RCC 7860 (cell line): ENCODE measurements at regions not wholly inside any gene's neighbourhood (a gene's known extent, or its start where the extent isn't known, plus 50 kb on each side); places are given as distances from the start of the nearest gene placed in this dataset.

Experiments used
- DNase-seq: peaks from one replicate; pipeline ENCODE4 v3.0.0-alpha.2; 2015; ENCODE audit warnings: low spot score
- FAIRE-seq: peaks from 2 replicates; lab custom pipeline; 2012; peaks lifted over from hg19 to GRCh38; lab: Jason Lieb, UNC

DNA sequence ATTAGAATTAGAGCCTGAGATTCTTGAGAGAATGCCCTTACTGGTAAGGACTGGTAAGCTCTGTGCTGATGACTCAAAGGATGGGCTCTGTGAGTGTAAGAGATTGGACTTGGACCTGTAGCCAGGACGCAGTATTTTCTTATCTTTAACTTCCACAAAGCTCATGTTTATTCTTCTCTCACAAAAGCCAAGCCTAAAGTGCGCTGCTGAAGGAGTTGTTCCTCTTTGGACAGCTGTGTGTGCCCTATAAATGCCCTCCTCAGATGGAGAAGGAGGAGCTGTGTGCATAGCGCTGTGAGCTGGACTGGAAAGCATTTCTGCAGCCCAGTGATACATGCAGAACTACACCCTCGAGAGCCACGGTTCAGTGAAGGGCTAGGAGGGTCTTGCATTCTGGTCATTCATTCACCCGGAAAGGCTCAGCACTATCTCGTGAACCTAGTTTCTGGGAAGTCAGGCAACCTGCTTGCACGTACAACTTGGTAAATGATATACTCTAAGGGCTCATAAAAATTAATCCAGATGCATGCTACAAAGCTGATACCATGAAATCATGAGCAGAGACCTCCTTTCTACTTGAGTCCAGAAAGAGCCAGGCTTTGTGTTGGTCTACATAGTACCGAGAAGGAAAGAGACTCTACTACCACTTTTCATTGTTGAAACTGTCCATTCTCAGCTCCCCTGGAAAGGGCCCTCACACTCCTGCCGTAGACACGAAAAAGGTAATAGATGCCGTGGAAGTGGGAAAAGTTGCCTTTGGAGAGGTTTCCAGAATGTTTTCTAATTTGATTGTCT, 103.0 kb upstream of the TBL1XR1 start:
- FAIRE-seq (peak; percentile 99), DNase-seq (peak; percentile 100)

DNA sequence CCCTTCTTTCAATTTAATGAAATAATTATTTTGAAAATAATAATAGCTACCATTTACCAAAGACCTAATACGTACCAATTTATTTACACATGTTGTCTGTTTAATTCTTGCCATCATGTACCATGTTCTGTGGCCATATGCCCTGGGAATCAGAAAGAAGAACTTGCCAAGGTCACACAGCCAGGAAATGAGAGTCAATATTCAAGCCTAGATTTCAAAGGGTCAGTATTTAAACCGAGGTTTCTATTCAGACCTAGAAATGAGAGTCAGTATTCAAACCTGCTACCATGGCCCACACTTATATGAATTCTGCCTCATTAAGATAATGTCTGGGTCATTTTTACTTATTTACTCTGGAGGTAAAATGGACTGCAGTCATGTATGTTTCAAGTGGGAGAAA, 103.6 kb upstream of the TBL1XR1 start:
- FAIRE-seq, result no peak
- DNase-seq, result peak; percentile 28

DNA sequence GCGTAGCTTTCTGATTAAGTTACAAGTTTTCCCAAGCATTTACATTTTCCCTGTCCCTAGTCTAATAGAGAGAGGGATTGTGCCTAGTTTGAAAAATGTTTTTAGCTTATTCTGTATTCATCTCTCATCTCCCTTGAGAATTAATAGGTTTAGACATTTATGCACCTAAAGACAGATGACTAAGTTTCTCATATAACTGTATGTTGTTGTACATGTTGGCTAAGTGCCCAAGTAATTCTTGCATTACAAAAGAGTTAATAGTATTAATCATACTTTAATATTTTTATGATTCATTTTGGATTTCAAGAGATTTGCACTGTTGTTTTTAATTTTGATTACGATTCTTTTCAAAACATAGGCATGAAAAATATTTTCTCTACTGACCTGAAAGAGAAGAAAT, 109.0 kb upstream of the TBL1XR1 start:
- FAIRE-seq, result peak; percentile 79
- no peak for DNase-seq

DNA sequence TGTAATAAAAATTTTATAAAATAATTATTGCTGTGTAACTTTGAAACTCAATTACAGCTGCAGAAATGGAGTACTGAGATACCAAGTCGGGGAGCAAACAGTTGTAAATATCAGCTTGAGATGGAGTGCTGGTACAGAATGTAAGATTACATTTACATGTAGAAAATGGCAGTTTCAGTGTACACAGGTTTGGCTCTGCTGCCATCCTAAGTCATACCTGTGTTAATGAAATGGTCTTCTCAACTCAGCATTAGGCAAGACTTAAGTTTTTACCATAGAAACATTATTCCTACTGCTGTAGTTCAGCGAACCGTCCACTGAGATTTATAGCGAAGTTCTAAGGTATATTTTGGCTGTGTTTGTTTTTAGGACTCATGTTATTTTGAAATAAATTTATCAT, 110.1 kb upstream of the TBL1XR1 start:
- no peak for DNase-seq
- no peak for FAIRE-seq

DNA sequence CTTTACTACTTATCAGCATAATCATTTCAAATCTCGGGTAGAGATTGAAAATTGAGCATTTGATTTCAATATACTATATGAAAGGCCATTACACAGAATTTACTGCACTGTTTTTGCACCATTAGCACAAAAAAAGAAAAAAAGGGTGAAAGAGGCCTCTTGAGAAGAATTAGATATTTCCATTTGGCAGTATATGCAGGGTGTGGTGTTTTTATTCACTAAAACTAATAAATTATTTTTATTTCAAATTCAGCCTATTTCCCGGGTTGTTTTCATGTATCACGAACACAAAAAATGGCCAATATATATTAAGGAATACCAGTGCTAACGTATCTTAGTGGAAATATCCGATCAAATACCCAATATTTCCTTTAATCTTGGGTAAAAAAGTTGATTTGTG, 110.5 kb upstream of the TBL1XR1 start:
- FAIRE-seq (no peak), DNase-seq (no peak)

DNA sequence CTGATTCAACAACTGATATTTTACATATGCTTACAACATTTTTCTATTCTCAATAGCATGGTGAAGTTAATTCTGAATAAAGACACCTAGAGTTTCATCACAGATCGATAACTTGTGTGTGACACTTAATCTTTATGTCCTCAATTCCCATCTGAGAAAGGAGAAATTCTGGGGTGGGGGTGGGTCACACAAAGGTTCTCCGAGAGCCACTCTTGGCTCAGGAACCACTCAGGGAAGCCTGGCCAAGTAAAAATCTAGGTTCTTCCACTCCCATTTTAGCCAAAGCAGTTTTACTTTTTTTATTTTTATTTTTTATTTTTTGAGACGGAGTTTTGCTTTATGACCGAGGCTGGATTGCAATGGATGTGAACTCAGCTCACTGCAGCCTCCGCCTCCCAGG, 111.0 kb upstream of the TBL1XR1 start:
- DNase-seq (no peak), FAIRE-seq (no peak)

DNA sequence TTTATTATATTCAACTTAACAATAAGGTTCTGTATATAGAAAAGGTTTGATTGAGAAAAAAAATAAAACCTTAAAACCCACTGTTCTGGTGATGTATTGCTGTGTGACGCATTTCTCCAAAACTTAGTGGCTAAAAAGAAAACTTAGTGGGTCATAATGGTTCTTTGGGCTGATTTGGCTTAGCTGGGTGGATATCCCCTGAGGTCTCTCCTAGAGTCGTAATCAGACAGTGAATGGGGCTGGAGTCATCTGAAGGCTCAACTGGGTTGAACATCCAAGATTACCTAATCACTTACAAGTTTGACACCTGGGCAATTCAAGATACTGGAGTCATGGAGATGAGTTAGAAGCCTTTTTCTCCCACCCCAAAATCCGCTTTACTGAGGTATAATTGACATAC, 111.6 kb upstream of the TBL1XR1 start:
- DNase-seq, result no peak

DNA sequence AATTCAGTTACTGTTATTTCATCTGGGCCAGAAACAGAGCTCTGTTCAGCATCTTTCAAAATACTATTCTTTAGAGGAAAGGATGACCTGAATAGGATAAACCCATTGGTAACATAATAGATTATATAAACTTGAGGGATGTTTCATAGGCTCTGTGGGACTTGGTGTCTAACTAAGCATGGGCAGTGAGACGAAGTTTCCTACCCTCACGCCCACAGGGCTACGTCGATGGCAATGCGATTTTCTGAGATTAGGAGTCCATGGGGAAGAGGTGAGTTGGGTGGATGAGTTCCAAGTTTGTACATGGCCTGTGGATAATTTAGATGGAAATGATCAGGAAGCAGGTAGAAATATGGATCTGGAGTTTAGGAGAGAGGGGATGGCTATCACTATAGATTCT, 115.2 kb upstream of the TBL1XR1 start:
- DNase-seq, result no peak
- no peak for FAIRE-seq

More for the DNA sequence above, 111.6 kb upstream of the TBL1XR1 start:
- FAIRE-seq, result no peak

DNA sequence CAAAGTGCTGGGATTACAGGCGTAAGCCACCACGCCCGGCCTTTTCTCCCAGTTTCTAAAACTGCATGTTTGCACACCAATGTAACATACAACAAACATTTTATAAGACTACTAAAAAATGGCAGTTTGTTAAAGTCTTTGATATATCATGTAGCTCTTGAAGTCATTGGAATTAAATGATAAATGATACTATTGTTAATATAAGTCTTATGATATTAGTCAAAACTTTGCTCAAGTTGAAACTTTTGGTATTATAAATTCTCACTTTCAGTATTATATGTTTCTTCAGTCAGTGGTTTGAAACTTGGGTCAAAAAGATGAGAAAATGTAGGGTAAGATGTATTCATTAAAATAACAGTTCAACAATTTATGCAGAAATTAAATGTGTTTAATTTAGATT, 117.6 kb upstream of the TBL1XR1 start:
- no peak for FAIRE-seq
- no peak for DNase-seq

DNA sequence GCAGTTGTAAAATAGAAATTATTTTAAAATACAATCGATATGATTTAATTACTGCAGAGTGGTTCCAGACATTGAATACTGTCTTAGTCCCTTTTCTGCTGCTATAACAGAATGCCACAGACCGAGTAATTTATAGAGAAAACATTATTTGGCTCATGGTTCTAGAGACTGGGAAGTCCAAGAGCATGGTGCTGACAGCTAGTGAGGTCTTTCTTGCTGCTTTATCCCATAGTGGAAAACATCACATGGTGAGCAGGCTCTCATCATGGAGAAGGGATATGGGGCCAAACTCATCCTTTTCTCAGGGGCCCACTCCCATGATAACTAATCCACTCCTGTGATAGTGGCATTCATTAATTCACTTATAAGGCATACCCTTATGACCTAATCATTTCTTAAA, 120.0 kb upstream of the TBL1XR1 start:
- FAIRE-seq (no peak), DNase-seq (no peak)

DNA sequence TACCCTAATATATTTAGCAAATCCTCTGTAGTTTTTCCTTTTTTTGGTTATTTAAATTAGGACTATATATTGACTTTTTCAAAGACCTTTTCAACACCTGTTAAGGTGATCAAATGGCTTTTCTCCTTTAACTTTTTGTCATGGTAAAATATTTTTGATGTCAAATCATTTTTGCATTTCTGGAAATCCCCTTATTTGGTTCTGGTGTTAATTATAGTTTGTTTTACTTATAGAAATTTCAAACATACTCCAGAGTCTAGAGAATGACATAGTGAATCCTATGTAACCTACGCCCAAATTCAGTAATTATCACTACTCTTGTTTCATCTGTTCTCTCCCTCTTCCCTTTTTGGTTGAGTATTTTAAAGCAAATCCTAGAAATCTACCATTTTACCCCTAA, 121.3 kb upstream of the TBL1XR1 start:
- DNase-seq, result no peak
- no peak for FAIRE-seq

DNA sequence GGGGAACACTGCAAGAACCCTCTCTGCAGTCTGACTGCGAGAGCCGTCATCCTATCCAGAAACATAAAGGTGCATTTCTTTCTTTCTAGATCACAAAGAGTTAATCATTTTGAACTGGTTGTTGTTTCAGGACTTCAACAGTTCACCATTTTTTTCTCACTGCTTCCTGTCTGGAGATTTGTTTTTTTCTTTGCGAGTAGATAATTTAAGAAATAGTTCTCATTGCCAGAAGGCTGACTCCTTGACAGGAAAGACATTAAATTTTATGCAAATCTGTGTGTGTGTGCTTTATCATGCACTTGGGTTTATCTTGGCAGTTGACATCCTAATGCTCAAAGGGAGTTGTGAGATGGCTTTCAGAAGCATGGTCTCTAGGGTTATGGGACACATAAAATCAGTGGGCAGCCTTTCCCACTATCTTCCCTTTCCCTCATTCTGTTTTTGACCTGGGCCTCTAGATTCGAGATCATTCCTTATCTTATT, 123.5 kb upstream of the TBL1XR1 start:
- FAIRE-seq, result no peak
- no peak for DNase-seq

DNA sequence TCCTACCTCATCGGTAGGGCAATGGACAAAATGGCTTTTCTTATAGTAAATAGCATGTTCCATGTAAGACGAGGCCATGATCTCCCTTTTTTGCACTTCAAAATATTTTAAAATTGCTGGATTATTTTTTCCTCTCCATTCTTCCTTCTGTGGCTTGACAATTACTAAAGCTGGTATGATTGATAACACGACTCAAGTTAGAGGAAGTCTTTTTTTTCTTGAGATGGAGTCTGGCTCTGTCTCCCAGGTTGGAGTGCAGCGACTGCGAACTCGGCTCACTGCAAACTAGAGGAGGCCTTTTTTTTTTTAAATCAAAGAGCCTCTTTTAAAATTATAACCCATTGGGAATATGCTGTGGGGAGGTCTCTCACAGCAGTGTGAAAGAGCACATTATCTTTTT, 124.5 kb upstream of the TBL1XR1 start:
- DNase-seq (no peak), FAIRE-seq (no peak)

DNA sequence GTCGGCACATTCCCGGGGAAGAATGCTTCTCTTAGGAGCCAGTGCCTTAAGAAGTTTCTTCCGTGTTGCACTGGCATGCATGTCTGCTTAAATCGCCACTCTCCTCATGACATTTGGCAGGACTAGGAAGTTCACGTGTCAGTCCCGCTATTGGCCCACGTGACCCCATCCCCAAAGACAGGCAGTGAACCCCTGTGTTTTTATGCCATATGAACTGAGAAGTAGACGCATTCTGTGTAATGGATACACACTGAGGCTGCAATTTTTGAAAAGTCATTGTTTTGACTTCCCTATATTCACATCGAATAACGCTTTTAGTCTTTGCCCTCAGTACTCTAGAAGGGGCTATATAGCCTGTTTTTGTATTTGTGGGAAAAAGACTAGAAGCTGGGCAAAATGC, 125.6 kb upstream of the TBL1XR1 start:
- DNase-seq (no peak), FAIRE-seq (no peak)

DNA sequence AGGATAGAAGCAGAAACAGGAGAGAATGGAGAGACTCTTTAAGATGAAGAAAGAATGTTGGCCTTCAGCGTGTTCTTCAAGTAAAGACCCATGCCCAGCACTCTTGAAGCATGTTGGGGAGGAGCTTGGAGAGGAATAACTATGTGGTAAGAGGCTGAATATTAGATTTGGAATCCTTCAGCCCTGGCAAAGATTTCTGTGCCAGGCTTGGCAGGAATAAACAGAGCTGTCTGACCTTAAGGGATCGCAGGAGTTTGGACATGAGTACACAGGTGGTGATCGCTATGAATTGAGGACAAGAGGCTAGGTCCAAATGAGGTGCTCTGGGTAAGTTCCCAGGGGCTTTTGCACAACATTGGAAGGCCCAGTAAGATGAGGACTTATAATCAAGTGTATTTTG, 132.6 kb upstream of the TBL1XR1 start:
- DNase-seq (no peak), FAIRE-seq (no peak)

DNA sequence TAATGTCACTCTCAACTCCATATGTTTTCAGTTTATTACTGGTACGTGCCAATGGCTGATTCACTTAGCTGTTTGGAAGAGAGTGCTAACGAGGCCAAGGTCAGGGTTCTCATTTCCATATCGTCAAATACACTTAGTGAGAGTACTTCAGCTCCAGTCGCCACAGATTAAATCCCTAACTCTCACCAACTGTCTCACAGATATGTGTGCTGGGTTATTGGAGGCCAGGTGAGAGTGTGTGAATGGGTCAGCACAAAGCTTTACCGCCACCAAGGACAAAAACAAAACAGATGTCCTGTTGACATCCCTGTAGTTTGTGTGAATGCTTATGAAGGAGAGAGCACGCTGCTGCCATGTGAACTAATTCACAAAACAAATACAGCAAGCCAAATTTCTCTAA, 133.5 kb upstream of the TBL1XR1 start:
- DNase-seq (no peak), FAIRE-seq (no peak)

DNA sequence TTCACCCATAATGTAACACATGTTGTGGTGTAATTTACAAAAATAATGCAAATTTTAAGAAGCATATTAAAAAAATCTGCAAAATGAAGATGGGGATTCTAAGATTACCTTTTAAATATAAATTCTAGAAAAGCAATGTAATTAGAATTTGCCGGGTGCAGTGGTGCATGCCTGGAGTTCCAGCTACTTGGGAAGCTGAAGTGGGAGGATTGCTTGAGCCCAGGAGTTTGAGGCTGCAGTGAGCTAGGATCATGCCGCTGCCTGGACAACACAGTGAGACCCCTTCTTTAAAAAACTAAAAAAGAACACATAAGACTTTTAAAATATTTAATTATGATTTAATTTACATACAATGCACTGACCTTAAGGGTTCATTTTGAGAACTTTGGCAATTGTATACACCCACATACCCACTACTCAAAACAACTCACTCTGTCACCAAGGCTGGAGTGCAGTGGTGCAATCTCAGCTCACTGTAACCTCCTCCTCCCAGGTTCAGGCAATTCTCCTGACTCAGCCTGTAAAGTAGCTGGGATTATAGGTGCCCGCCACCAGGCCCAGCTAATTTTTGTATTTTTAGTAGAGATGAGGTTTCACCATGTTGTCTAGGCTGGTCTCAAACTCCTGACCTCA, 134.0 kb upstream of the TBL1XR1 start:
- no peak for FAIRE-seq

DNA sequence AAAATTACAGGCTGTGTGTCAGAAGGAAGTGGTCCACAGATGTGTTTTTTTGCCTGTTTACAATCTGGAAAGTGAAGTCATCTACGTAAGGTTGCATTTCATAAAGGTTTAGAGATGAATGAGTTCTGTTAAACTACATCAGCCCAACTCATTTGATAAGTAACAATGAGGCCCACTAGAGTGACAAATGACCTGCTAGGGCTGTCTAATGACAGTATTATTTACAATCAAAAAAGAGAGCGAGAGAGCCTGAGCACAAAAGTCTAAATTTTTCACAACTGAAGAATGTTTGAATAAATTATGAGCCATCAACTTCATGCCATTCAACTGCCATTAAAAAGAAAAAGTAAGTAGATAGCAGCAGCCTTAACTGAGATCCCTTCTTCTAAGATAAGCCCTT, 135.7 kb upstream of the TBL1XR1 start:
- no peak for DNase-seq
- FAIRE-seq, result no peak

More for the DNA sequence above, 134.0 kb upstream of the TBL1XR1 start:
- no peak for DNase-seq

DNA sequence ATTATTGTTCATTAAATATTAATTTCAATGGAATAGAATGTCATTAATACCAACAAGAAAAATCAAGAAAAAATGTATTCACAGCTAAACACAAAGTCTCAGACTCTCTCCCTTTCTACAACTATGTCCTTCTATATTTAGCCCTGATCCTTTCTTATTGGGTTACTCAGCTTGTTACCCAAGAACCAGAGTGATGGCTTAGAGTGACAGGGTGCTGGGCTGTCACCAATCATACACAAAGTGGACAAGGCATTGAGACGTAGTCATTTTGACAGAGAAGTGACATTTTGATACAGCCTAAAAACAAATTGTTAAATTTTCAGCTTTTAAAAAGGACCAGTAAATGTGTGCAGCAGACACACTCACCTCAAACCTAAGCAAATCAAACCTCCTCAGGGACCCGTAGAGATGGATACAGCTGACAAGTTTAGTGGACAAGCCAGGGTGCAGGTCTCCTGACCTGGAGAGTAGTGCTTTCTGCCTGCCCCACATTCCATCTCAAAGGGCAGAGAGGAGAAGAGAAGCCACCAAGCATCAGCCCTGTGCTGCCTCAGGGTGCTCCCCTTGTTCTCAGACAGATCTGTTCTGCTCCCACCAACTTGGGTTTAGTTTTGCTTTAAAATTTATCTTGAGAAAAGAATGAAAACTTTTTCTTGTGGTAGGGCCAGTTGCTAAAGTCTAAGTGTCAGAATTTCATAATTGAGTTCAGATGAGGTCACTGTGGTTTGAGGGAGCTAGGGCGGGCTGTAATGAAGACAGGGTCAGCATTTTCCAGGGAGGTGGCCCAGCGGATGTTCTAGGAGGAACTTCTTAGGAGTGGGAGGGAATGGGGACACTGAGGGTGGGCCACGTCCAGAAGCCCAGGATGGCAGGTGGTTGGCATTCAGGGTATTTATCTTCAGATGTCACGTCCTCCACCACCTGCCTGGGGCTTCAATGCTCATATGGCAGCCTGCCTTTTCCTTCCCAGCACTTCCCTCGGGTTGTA, 136.5 kb upstream of the TBL1XR1 start:
- DNase-seq, result no peak
- no peak for FAIRE-seq

DNA sequence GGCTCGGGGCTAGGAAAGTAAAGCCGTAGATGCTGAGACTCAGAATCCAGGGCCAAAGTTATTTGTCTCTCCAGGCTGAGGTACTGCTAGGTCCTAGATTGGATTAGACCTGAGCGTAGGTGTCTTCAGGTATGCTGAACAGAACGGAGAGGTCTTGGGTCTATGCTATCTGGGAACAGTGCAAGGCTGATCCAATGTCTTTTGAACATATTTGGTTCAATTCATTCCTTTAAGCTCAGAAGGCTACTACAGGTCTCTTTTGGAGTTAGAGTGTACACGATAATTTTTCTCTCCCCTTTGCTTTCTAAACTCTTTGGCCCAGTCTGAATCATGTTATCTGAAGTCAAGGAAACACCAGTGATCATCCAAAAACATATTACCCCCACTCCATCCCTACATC, 137.5 kb upstream of the TBL1XR1 start:
- DNase-seq, result no peak
- no peak for FAIRE-seq

DNA sequence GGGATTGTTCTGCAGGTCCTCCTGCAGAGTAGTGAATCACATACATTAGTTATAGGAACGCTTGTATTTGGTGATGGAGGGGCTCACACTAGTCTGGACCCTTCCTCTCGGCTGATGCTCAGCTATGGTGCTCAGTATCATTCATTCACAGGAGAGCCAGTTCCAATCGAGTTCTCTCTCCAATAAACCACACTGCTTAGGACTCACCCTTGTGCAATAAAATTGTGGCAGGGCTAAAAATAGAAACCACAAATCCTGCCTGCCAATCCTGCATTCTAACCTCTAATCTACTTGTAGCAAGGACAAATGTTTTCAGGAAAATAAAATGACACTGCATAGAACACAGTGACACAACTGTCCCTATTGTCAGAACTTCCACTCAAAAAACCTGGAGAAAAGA, 138.4 kb upstream of the TBL1XR1 start:
- DNase-seq, result peak; percentile 46
- peak; percentile 60 for FAIRE-seq
